Forelimb muscle (tissue), 1 donor: ENCODE measurements at regions not wholly inside any gene's neighbourhood (a gene's known extent, or its start where the extent isn't known, plus 50 kb on each side); places are given as distances from the start of the nearest gene placed in this dataset.

Source experiments
- DNase-seq: peaks from one replicate; pipeline ENCODE4 v3.0.0-alpha.2; 2013; ENCODE audit warnings: low read depth

- no peak for DNase-seq
Measured at GRCh38 chr15:93720607-93721006, 510.8 kb upstream of the MCTP2 start.

GRCh38 chr15:93719921-93720351, 511.4 kb upstream of the MCTP2 start:
- no peak for DNase-seq

- DNase-seq, result no peak
Measured at GRCh38 chr15:93716615-93717231, 514.6 kb upstream of the MCTP2 start.

GRCh38 chr15:93709708-93710107, 521.7 kb upstream of the MCTP2 start:
- DNase-seq, result no peak

- no peak for DNase-seq
Measured at GRCh38 chr15:93708724-93709445, 522.5 kb upstream of the MCTP2 start.

GRCh38 chr15:93707751-93708150, 523.6 kb upstream of the MCTP2 start:
- DNase-seq, result no peak

GRCh38 chr15:93706495-93707292, 524.7 kb upstream of the MCTP2 start:
- no peak for DNase-seq

- DNase-seq, result no peak
Measured at GRCh38 chr15:93705753-93706455, 525.5 kb upstream of the MCTP2 start.

- no peak for DNase-seq
Measured at GRCh38 chr15:93703092-93703739, 528.1 kb upstream of the MCTP2 start.

- DNase-seq, result no peak
Measured at GRCh38 chr15:93700051-93700450, 531.3 kb upstream of the MCTP2 start.

- DNase-seq, result no peak
Measured at GRCh38 chr15:93694033-93694432, 537.3 kb upstream of the MCTP2 start.

GRCh38 chr15:93683651-93684050, 547.7 kb upstream of the MCTP2 start:
- no peak for DNase-seq

GRCh38 chr15:93671387-93671943, 559.9 kb upstream of the MCTP2 start:
- DNase-seq, result no peak

- DNase-seq, result no peak
Measured at GRCh38 chr15:93670931-93671330, 560.4 kb upstream of the MCTP2 start.

GRCh38 chr15:93664213-93664956, 567.0 kb upstream of the MCTP2 start:
- no peak for DNase-seq

- DNase-seq, result no peak
Measured at GRCh38 chr15:93662162-93662885, 569.0 kb upstream of the MCTP2 start.

- no peak for DNase-seq
Measured at GRCh38 chr15:93658026-93658816, 569.2 kb upstream of the RGMA start.

GRCh38 chr15:93656041-93656440, 567.0 kb upstream of the RGMA start:
- DNase-seq, result no peak

- DNase-seq, result no peak
Measured at GRCh38 chr15:93649691-93650235, 560.8 kb upstream of the RGMA start.
